ENCODE measurements at regions not wholly inside any gene's neighbourhood (a gene's known extent, or its start where the extent isn't known, plus 50 kb on each side); places are given as distances from the start of the nearest gene placed in this dataset.
A peak's percentile ranks its signal among the peaks of the same experiment; 100 is the strongest.

DNA sequence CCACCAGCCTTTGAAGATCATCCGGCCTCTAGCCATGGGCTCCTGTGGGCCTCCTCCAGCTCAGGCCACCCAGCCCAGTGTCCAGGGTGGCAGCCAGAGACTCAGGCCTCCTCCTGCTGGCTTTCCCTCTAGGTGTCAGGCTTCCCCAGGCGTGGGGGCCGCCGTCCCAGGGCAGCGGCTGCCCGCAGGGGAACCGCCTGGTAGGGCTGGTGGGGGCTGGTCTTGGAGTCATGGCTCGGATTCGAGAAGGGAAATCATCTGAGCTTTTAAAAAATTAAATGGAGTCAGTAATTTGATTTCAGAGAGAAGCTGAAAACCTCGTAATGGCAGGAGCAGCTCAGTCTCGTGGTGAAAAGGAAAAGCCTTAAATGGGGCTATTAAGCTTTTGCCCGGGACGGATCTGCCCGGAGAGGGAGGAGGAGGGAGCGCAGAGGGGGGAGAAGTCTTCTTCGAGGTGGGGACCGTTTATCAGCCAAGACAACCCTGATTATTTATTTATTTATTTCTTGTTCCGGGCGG, 66.4 kb upstream of the TARDBP start:
- no peaks in the 10 kb centered on the region for H3K4me1 ChIP-seq
- H3K27ac ChIP-seq, result no peak overlapping the region
- H3K4me3 ChIP-seq, result no peak overlapping the region
- FAIRE-seq (no peak), DNase-seq (peak in 1 of 6 donors; percentile 54), ATAC-seq (no peak)
- TF ChIP-seq, protein P1, sequence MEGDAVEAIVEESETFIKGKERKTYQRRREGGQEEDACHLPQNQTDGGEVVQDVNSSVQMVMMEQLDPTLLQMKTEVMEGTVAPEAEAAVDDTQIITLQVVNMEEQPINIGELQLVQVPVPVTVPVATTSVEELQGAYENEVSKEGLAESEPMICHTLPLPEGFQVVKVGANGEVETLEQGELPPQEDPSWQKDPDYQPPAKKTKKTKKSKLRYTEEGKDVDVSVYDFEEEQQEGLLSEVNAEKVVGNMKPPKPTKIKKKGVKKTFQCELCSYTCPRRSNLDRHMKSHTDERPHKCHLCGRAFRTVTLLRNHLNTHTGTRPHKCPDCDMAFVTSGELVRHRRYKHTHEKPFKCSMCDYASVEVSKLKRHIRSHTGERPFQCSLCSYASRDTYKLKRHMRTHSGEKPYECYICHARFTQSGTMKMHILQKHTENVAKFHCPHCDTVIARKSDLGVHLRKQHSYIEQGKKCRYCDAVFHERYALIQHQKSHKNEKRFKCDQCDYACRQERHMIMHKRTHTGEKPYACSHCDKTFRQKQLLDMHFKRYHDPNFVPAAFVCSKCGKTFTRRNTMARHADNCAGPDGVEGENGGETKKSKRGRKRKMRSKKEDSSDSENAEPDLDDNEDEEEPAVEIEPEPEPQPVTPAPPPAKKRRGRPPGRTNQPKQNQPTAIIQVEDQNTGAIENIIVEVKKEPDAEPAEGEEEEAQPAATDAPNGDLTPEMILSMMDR (IDR thresholded peaks at IDR 0.05), result no peak
- H3K27me3 ChIP-seq, result no peaks in the 10 kb centered on the region
- no peaks in the 10 kb centered on the region for H3K9me3 ChIP-seq
- H3K36me3 ChIP-seq, result no peaks in the 10 kb centered on the region
- intact Hi-C loops (cut with DNase I), result no loop called here
- WGBS, 2 donors, result 83 to 87% methylated on average over 19 of the region's 19 CpGs

DNA sequence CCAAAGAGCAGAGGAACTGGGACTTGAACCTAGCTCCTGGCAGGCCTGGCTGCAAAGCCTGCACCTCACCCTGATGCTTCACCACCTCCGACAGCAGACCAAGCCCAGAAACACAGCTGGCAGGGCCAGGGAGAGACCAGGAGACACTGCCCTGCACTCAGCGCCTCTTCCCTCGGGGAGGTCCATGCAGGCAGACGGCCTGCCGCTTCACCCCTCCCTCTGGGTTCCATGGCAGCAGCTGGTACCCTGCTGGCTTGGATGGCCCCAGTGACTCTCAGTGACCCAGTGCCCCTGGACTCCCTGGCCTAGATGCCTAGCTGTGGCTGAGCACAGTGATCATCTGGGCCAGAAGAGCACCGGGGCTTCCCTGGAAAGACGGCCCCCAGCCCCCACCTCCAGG, 65.3 kb upstream of the TARDBP start:
- WGBS, 2 donors, result 88 to 95% methylated on average over 7 of the region's 7 CpGs
- H3K27ac ChIP-seq, result no peak overlapping the region
- H3K4me1 ChIP-seq, result no peaks in the 10 kb centered on the region
- peak in 1 of 6 donors; percentile 61 for DNase-seq
- TF ChIP-seq, protein P1 (IDR thresholded peaks at IDR 0.05), result no peak
- intact Hi-C loops (cut with DNase I), result no loop called here
- H3K27me3 ChIP-seq, result no peaks in the 10 kb centered on the region
- H3K9me3 ChIP-seq, result no peaks in the 10 kb centered on the region
- H3K36me3 ChIP-seq, result no peaks in the 10 kb centered on the region
- ATAC-seq, result no peak
- H3K4me3 ChIP-seq, result no peak overlapping the region
- FAIRE-seq, result no peak

DNA sequence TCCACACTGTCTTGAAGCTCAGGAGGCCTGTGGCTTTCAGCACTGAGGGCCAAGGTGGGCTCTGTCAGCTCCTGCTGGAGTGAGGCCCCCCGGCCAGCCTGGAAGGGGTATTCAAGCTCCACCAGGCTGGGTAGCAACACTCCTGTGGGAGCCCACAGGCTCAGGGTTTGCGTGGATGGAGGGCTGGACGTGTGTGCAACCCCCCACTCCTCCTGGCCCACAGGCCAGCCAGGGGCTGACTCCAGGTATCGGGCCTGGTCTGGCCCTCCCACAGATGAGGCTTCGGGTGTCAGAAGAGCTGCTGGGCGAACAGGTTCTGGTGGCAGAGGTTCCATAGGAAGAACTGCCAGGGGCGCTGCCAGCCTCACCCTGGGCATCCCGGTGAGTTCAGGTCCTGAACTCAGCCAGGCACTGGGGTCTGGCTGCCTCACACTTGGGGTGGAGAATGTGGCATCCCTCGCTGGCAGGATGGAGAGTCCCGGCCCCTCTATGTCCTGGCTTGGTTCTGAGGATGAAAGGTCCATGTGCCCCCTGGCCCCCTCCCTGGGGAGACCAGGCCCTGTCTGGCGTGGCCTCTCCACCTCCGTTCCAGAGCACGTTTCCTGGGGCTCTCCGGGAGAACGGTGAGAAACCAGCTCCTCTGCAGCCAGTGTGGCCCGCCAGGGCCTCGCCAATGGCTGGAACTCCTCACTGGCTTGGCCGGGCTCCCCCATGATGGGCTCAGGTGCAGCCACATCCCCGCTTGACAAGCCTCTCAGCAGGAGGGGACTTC, 64.6 kb upstream of the TARDBP start:
- ATAC-seq (no peak), FAIRE-seq (no peak)

DNA sequence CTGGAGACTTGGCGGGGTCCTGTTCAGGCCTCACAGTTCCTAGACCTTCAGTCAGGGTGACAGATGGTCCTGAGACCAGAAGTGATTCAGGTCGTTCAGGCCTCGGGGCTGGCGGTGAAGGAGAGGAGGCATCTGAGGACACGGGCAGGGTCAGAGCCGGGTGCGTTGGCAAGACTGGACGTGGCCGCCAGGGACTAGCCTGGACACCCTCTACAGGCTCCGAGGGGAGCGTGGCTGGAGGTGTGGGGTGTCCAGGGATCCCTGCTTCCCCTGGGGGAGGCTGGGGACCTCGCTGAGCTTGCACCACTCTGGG, 64.0 kb upstream of the TARDBP start:
- Histone ChIP-seq H3K36me3 (no peaks in the 10 kb centered on the region), H3K9me3 (no peaks in the 10 kb centered on the region), H3K27ac (no peak overlapping the region), H3K4me3 (no peak overlapping the region), H3K27me3 (no peaks in the 10 kb centered on the region), H3K4me1 (no peaks in the 10 kb centered on the region)
- DNase-seq (peak in 1 of 6 donors; percentile 72), ATAC-seq (peak in 1 of 4 donors; percentile 6), FAIRE-seq (no peak)
- 82 to 91% methylated on average over 12 of the region's 12 CpGs for WGBS, 2 donors
- TF ChIP-seq, protein P1 (IDR thresholded peaks at IDR 0.05), result no peak
- intact Hi-C loops (cut with DNase I), result no loop called here

More for the DNA sequence above, 64.6 kb upstream of the TARDBP start:
- H3K9me3 ChIP-seq, result no peaks in the 10 kb centered on the region
- DNase-seq, result peak in 1 of 6 donors; percentile 66
- 90 to 95% methylated on average over 19 of the region's 19 CpGs for WGBS, 2 donors
- no peak overlapping the region for H3K27ac ChIP-seq
- no peaks in the 10 kb centered on the region for H3K27me3 ChIP-seq
- TF ChIP-seq, protein P1 (IDR thresholded peaks at IDR 0.05), result no peak
- intact Hi-C loops (cut with DNase I), result no loop called here
- H3K4me3 ChIP-seq, result no peak overlapping the region
- H3K36me3 ChIP-seq, result no peaks in the 10 kb centered on the region
- H3K4me1 ChIP-seq, result no peaks in the 10 kb centered on the region

Measured in pancreas (tissue), 10 donors.